Glutamatergic neuron (in vitro differentiated cells): ENCODE measurements at regions not wholly inside any gene's neighbourhood (a gene's known extent, or its start where the extent isn't known, plus 50 kb on each side); places are given as distances from the start of the nearest gene placed in this dataset.

ENCODE experiments used
- DNase-seq: peaks from one replicate; pipeline ENCODE4 v3.0.0; 2022
- H3K27ac Mint-ChIP-seq: one replicate; pipeline ENCODE4 v1.8.0; 2020; ENCODE audit warnings: mild to moderate bottlenecking, mixed read lengths, inconsistent platforms; ENCODE audit not compliant: unreplicated experiment
- H3K27me3 Mint-ChIP-seq: one replicate; pipeline ENCODE4 v1.8.0; 2020; ENCODE audit warnings: mild to moderate bottlenecking, moderate library complexity, mixed read lengths, inconsistent platforms; ENCODE audit not compliant: unreplicated experiment
- H3K36me3 Mint-ChIP-seq: one replicate; pipeline ENCODE4 v1.8.0; 2020; ENCODE audit warnings: mild to moderate bottlenecking, mixed read lengths, inconsistent platforms; ENCODE audit not compliant: unreplicated experiment
- H3K4me1 Mint-ChIP-seq: one replicate; pipeline ENCODE4 v1.8.0; 2020; ENCODE audit warnings: mild to moderate bottlenecking, low read depth, mixed read lengths, inconsistent platforms; ENCODE audit not compliant: unreplicated experiment
- H3K4me3 Mint-ChIP-seq: one replicate; pipeline ENCODE4 v1.8.0; 2020; ENCODE audit warnings: mild to moderate bottlenecking, mixed read lengths, inconsistent platforms; ENCODE audit not compliant: unreplicated experiment
- H3K9me3 Mint-ChIP-seq: one replicate; pipeline ENCODE4 v1.8.0; 2020; ENCODE audit warnings: mild to moderate bottlenecking, moderate library complexity, mixed read lengths, inconsistent platforms; ENCODE audit not compliant: unreplicated experiment
- CTCF ChIP-seq: fragments of 200-600 bp; sonication (generic); IDR thresholded peaks from one replicate; pipeline ENCODE4 v1.5.0; 2021; ENCODE audit not compliant: partially characterized antibody, unreplicated experiment

- Mint-ChIP-seq H3K27me3 (peaks cover 2% of the 10 kb centered on the region), H3K4me1 (no peaks in the 10 kb centered on the region), H3K36me3 (no peaks in the 10 kb centered on the region), H3K9me3 (no peaks in the 10 kb centered on the region), H3K4me3 (no peak overlapping the region), H3K27ac (no peak overlapping the region)
- no peak for DNase-seq
- no peak for TF ChIP-seq CTCF
These were observed 248.3 kb downstream of the CDC14C start for GRCh38 chr7:49172639-49173038.

GRCh38 chr7:49174396-49174795, 250.0 kb downstream of the CDC14C start:
- H3K9me3 Mint-ChIP-seq: no peaks in the 10 kb centered on the region
- TF ChIP-seq CTCF: no peak
- H3K4me1 Mint-ChIP-seq: no peaks in the 10 kb centered on the region
- H3K27ac Mint-ChIP-seq: no peak overlapping the region
- no peak overlapping the region for H3K4me3 Mint-ChIP-seq
- no peak for DNase-seq
- H3K36me3 Mint-ChIP-seq: no peaks in the 10 kb centered on the region
- H3K27me3 Mint-ChIP-seq: no peaks in the 10 kb centered on the region

GRCh38 chr7:49187543-49188268, 263.4 kb downstream of the CDC14C start:
- Mint-ChIP-seq H3K9me3 (no peaks in the 10 kb centered on the region), H3K36me3 (no peaks in the 10 kb centered on the region), H3K4me3 (no peak overlapping the region), H3K27me3 (no peaks in the 10 kb centered on the region), H3K4me1 (no peaks in the 10 kb centered on the region), H3K27ac (no peak overlapping the region)
- DNase-seq: no peak
- TF ChIP-seq CTCF: no peak

GRCh38 chr7:49228426-49229098, 304.2 kb downstream of the CDC14C start:
- Mint-ChIP-seq H3K27ac (no peak overlapping the region), H3K9me3 (no peaks in the 10 kb centered on the region), H3K4me1 (no peaks in the 10 kb centered on the region), H3K4me3 (no peak overlapping the region), H3K27me3 (no peaks in the 10 kb centered on the region), H3K36me3 (no peaks in the 10 kb centered on the region)
- no peak for TF ChIP-seq CTCF
- no peak for DNase-seq

- no peaks in the 10 kb centered on the region for H3K9me3 Mint-ChIP-seq
- TF ChIP-seq CTCF: no peak
- H3K4me3 Mint-ChIP-seq: no peak overlapping the region
These were observed 304.9 kb downstream of the CDC14C start for GRCh38 chr7:49229246-49229645.

More at GRCh38 chr7:49229246-49229645, 304.9 kb downstream of the CDC14C start:
- Mint-ChIP-seq H3K27me3 (no peaks in the 10 kb centered on the region), H3K27ac (no peak overlapping the region), H3K36me3 (no peaks in the 10 kb centered on the region), H3K4me1 (no peaks in the 10 kb centered on the region)
- DNase-seq: no peak
